ENCODE measurements at regions not wholly inside any gene's neighbourhood (a gene's known extent, or its start where the extent isn't known, plus 50 kb on each side); places are given as distances from the start of the nearest gene placed in this dataset.

DNA sequence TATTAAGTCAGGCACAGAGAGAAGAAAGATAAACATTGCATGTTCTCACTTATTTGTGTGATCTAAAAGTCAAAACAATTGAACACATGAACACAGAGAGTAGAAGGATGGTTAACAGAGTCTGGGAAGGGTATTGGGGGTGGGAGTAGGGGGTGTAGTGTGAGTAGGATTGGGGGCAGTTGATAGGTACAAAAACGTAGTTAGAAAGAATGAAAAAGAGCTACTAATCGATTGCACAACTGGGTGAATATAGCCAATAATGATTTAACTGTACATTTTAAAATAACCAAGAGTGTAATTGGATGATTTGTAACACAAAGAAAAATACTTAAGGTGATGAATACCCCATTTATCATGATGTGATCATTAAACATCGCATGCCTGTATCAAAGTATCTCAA, 333.3 kb downstream of the HAO1 start:
- WGBS, 2 donors, result 87 to 88% methylated on average over 3 of the region's 3 CpGs
- TF ChIP-seq, protein P1, sequence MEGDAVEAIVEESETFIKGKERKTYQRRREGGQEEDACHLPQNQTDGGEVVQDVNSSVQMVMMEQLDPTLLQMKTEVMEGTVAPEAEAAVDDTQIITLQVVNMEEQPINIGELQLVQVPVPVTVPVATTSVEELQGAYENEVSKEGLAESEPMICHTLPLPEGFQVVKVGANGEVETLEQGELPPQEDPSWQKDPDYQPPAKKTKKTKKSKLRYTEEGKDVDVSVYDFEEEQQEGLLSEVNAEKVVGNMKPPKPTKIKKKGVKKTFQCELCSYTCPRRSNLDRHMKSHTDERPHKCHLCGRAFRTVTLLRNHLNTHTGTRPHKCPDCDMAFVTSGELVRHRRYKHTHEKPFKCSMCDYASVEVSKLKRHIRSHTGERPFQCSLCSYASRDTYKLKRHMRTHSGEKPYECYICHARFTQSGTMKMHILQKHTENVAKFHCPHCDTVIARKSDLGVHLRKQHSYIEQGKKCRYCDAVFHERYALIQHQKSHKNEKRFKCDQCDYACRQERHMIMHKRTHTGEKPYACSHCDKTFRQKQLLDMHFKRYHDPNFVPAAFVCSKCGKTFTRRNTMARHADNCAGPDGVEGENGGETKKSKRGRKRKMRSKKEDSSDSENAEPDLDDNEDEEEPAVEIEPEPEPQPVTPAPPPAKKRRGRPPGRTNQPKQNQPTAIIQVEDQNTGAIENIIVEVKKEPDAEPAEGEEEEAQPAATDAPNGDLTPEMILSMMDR (IDR thresholded peaks at IDR 0.05; ENCODE audit: control extremely low read depth, extremely low read depth), result no peak

DNA sequence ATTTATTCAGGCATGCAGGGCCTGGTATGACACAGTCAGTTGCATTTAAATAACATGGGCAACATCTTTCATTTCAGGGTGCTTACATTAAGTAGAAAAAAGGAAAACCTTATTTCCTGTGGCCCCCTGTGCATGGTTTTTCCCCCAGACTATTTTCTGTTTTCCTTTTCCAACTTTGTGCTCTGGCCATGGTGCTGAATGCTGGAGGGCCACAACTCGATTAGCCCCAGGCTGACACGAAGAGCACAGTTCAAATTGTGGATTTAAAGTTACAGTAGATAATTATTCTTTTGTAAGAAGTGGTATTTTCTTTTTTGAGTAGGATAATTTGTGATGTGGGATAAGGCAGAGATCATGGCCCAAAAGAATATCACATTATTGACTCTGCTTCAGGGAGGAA, 332.0 kb downstream of the HAO1 start:
- H3K36me3 ChIP-seq (ENCODE audit: control insufficient read depth in 4 of 4, insufficient read depth in 4 of 4, low read length in 4 of 4), result no peaks in the 10 kb centered on the region
- TF ChIP-seq, protein P1 (IDR thresholded peaks at IDR 0.05; ENCODE audit: control extremely low read depth, extremely low read depth), result no peak
- H3K9ac ChIP-seq (ENCODE audit: insufficient read depth in 1 of 2, low read length in 2 of 2), result no peak overlapping the region
- H3K27ac ChIP-seq (ENCODE audit: low read depth in 1 of 2, low read length in 1 of 2), result no peak overlapping the region
- no peaks in the 10 kb centered on the region for H3K4me1 ChIP-seq (ENCODE audit: control insufficient read depth in 5 of 5, insufficient read depth in 5 of 5, low read length in 5 of 5)
- H3K4me3 ChIP-seq, result no peak overlapping the region
- H3K27me3 ChIP-seq (ENCODE audit: control insufficient read depth in 3 of 3, insufficient read depth in 3 of 3, low read length in 2 of 3), result no peaks in the 10 kb centered on the region
- peak in 2 of 3 donors; percentile 7 to 22 for DNase-seq
- no peaks in the 10 kb centered on the region for H3K9me3 ChIP-seq (ENCODE audit: control insufficient read depth in 4 of 4, insufficient read depth in 3 of 4, low read length in 3 of 4)
- no peak for ATAC-seq (ENCODE audit: insufficient read depth, low FRiP score)
- WGBS, 2 donors, result 9 to 15% methylated on average over 2 of the region's 2 CpGs

More for the DNA sequence above, 333.3 kb downstream of the HAO1 start:
- H3K4me3 ChIP-seq, result no peak overlapping the region
- no peaks in the 10 kb centered on the region for H3K27me3 ChIP-seq (ENCODE audit: control insufficient read depth in 3 of 3, insufficient read depth in 3 of 3, low read length in 2 of 3)
- H3K27ac ChIP-seq (ENCODE audit: low read depth in 1 of 2, low read length in 1 of 2), result no peak overlapping the region
- H3K9ac ChIP-seq (ENCODE audit: insufficient read depth in 1 of 2, low read length in 2 of 2), result no peak overlapping the region
- H3K4me1 ChIP-seq (ENCODE audit: control insufficient read depth in 5 of 5, insufficient read depth in 5 of 5, low read length in 5 of 5), result no peaks in the 10 kb centered on the region
- H3K36me3 ChIP-seq (ENCODE audit: control insufficient read depth in 4 of 4, insufficient read depth in 4 of 4, low read length in 4 of 4), result no peaks in the 10 kb centered on the region
- DNase-seq (no peak), ATAC-seq (ENCODE audit: insufficient read depth, low FRiP score) (no peak)
- H3K9me3 ChIP-seq (ENCODE audit: control insufficient read depth in 4 of 4, insufficient read depth in 3 of 4, low read length in 3 of 4), result no peaks in the 10 kb centered on the region

DNA sequence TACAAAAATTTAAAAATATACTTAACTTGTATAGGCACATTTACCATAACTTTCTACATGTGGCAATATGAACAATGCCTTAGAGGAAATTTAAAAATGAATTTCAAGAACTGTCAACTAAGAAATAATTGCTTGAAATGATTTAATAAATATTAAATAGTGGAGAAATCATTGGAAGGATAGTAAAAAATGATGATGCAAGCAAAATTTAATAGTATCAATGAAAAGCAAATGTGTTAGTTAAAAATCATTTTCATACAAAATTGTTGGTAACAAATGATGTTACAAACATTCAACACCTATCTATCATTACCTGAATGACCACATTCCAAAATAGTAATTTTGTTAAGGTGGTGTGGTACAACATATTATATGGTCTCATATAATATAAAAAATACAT, 331.0 kb downstream of the HAO1 start:
- no peaks in the 10 kb centered on the region for H3K27me3 ChIP-seq (ENCODE audit: control insufficient read depth in 3 of 3, insufficient read depth in 3 of 3, low read length in 2 of 3)
- DNase-seq (no peak), ATAC-seq (ENCODE audit: insufficient read depth, low FRiP score) (no peak)
- TF ChIP-seq, protein P1 (IDR thresholded peaks at IDR 0.05; ENCODE audit: control extremely low read depth, extremely low read depth), result no peak
- no peak overlapping the region for H3K27ac ChIP-seq (ENCODE audit: low read depth in 1 of 2, low read length in 1 of 2)
- H3K4me3 ChIP-seq, result no peak overlapping the region
- no peak overlapping the region for H3K9ac ChIP-seq (ENCODE audit: insufficient read depth in 1 of 2, low read length in 2 of 2)
- H3K9me3 ChIP-seq (ENCODE audit: control insufficient read depth in 4 of 4, insufficient read depth in 3 of 4, low read length in 3 of 4), result no peaks in the 10 kb centered on the region
- no peaks in the 10 kb centered on the region for H3K4me1 ChIP-seq (ENCODE audit: control insufficient read depth in 5 of 5, insufficient read depth in 5 of 5, low read length in 5 of 5)
- no peaks in the 10 kb centered on the region for H3K36me3 ChIP-seq (ENCODE audit: control insufficient read depth in 4 of 4, insufficient read depth in 4 of 4, low read length in 4 of 4)

DNA sequence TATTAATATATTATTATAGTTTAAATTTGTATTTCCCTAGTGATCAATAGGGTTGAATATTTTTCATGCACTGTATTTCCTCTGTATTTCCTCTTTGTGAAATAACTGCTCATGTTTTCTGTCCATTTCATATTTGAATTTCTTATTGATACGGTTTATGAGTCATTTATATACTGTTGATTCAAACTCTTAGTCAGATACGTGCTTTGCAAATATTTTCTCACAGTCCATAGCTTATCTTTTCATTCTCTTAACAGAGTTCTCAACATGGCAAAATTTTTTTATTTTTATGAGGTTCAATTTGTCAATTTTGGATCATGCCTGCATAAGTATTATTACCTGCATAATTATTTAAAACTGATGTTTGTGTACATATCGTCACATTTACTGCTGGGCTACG, 329.6 kb downstream of the HAO1 start:
- Histone ChIP-seq H3K4me3 (no peak overlapping the region), H3K4me1 (ENCODE audit: control insufficient read depth in 5 of 5, insufficient read depth in 5 of 5, low read length in 5 of 5) (no peaks in the 10 kb centered on the region), H3K36me3 (ENCODE audit: control insufficient read depth in 4 of 4, insufficient read depth in 4 of 4, low read length in 4 of 4) (no peaks in the 10 kb centered on the region), H3K9ac (ENCODE audit: insufficient read depth in 1 of 2, low read length in 2 of 2) (no peak overlapping the region), H3K27me3 (ENCODE audit: control insufficient read depth in 3 of 3, insufficient read depth in 3 of 3, low read length in 2 of 3) (no peaks in the 10 kb centered on the region), H3K27ac (ENCODE audit: low read depth in 1 of 2, low read length in 1 of 2) (no peak overlapping the region), H3K9me3 (ENCODE audit: control insufficient read depth in 4 of 4, insufficient read depth in 3 of 4, low read length in 3 of 4) (no peaks in the 10 kb centered on the region)
- TF ChIP-seq, protein P1 (IDR thresholded peaks at IDR 0.05; ENCODE audit: control extremely low read depth, extremely low read depth), result no peak
- no peak for DNase-seq
- ATAC-seq (ENCODE audit: insufficient read depth, low FRiP score), result no peak
- 63 to 68% methylated on average over 4 of the region's 4 CpGs for whole genome bisulfite sequencing, 2 donors

Measured in lung (tissue), 11 donors.